ENCODE measurements at regions not wholly inside any gene's neighbourhood (a gene's known extent, or its start where the extent isn't known, plus 50 kb on each side); places are given as distances from the start of the nearest gene placed in this dataset.
"Not testable (repeated sequence)": the region's sequence is repeated elsewhere in the genome, so short reads cannot be mapped to it uniquely, and the experiment has no call there.

DNA sequence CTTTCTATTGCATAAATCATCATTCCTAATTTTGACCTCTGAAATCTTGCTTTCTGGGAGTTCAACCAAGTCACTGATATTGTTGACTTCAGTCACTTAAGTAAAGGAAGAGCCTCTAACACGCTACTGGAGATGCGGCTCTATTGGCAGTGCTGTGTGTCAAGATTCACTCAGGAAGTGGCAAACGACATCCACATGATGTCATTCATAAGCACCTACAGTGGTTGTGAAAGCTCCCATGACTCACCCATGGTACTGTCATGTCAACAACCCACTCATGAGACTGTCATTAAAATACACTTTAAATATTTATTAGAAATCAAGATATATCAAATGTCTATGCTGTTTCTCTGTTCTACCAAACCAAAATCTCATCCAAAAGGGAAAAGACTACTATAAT is 52.5 kb upstream of the LHFPL3 start:
- peaks cover 5 to 18% (median 8%) of the 10 kb centered on the region in 7 donors for H3K9me3 Mint-ChIP-seq
- Histone ChIP-seq H3K36me3 (replicated peaks in 1 of 2; ENCODE audit: control insufficient read depth in 1 of 2, insufficient read depth in 2 of 2, low read length in 2 of 2) (no peaks in the 10 kb centered on the region), H3K4me1 (ENCODE audit: control insufficient read depth in 1 of 2, insufficient read depth in 2 of 2, low read length in 2 of 2) (no peaks in the 10 kb centered on the region), H3K9me3 (replicated peaks in 1 of 2; ENCODE audit: control insufficient read depth in 1 of 2, insufficient read depth in 1 of 2, low read length in 2 of 2) (peaks cover 0 to 2% of the 10 kb centered on the region in 2 donors), H3K79me2 (ENCODE audit: insufficient read depth, low read length) (no peaks in the 10 kb centered on the region), H4K20me1 (ENCODE audit: insufficient read depth, low read length) (no peaks in the 10 kb centered on the region), H3K27ac (ENCODE audit: low read depth in 1 of 2, low read length in 2 of 2) (no peak overlapping the region), H3K9ac (ENCODE audit: insufficient read depth, low read length, poor library complexity, severe bottlenecking) (no peak overlapping the region), H2AFZ (ENCODE audit: insufficient read depth, low read depth, low read length, poor library complexity, severe bottlenecking) (no peak overlapping the region), H3K4me3 (replicated peaks in 1 of 3; ENCODE audit: low read depth in 2 of 3, low read length in 3 of 3) (no peak overlapping the region), H3K27me3 (ENCODE audit: control insufficient read depth in 2 of 2, insufficient read depth in 2 of 2, low read length in 2 of 2) (no peaks in the 10 kb centered on the region), H3K4me2 (replicated peaks; ENCODE audit: extremely low read depth, low read length, poor library complexity, severe bottlenecking) (no peak overlapping the region)
- no peak overlapping the region for H3K4me3 Mint-ChIP-seq
- H3K27ac Mint-ChIP-seq: no peak overlapping the region
- H3K4me1 Mint-ChIP-seq: no peaks in the 10 kb centered on the region
- H3K36me3 Mint-ChIP-seq: no peaks in the 10 kb centered on the region
- H3K27me3 Mint-ChIP-seq (ENCODE audit: low read depth in 3 of 3): no peaks in the 10 kb centered on the region
- DNase-seq: no peak
- TF ChIP-seq, protein P1, sequence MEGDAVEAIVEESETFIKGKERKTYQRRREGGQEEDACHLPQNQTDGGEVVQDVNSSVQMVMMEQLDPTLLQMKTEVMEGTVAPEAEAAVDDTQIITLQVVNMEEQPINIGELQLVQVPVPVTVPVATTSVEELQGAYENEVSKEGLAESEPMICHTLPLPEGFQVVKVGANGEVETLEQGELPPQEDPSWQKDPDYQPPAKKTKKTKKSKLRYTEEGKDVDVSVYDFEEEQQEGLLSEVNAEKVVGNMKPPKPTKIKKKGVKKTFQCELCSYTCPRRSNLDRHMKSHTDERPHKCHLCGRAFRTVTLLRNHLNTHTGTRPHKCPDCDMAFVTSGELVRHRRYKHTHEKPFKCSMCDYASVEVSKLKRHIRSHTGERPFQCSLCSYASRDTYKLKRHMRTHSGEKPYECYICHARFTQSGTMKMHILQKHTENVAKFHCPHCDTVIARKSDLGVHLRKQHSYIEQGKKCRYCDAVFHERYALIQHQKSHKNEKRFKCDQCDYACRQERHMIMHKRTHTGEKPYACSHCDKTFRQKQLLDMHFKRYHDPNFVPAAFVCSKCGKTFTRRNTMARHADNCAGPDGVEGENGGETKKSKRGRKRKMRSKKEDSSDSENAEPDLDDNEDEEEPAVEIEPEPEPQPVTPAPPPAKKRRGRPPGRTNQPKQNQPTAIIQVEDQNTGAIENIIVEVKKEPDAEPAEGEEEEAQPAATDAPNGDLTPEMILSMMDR (IDR thresholded peaks at IDR 0.05): no peak
- WGBS (ENCODE audit: insufficient coverage): no CpG with 5 or more reads among the region's 3 CpGs
- intact Hi-C loops (cut with micrococcal nuclease): no loop called here

DNA sequence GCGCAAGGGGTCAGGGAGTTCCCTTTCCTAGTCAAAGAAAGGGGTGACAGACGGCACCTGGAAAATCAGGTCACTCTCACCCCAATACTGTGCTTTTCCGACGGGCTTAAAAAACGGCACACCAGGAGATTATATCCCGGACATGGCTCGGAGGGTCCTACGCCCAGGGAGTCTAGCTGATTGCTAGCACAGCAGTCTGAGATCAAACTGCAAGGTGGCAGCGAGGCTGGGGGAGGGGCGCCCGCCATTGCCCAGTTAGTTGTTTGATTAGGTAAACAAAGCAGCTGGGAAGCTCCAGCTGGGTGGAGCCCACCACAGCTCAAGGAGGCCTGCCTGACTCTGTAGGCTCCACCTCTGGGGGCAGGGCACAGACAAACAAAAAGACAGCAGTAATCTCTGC is 51.7 kb upstream of the LHFPL3 start:
- DNase-seq; H4K20me1 ChIP-seq (ENCODE audit: insufficient read depth, low read length); H3K36me3 ChIP-seq (replicated peaks in 1 of 2; ENCODE audit: control insufficient read depth in 1 of 2, insufficient read depth in 2 of 2, low read length in 2 of 2); H3K4me2 ChIP-seq (replicated peaks; ENCODE audit: extremely low read depth, low read length, poor library complexity, severe bottlenecking); H3K27me3 ChIP-seq (ENCODE audit: control insufficient read depth in 2 of 2, insufficient read depth in 2 of 2, low read length in 2 of 2); H3K4me3 Mint-ChIP-seq; H3K27ac ChIP-seq (ENCODE audit: low read depth in 1 of 2, low read length in 2 of 2); H3K27ac Mint-ChIP-seq; H3K27me3 Mint-ChIP-seq (ENCODE audit: low read depth in 3 of 3); H3K79me2 ChIP-seq (ENCODE audit: insufficient read depth, low read length); H3K9ac ChIP-seq (ENCODE audit: insufficient read depth, low read length, poor library complexity, severe bottlenecking); H3K4me1 ChIP-seq (ENCODE audit: control insufficient read depth in 1 of 2, insufficient read depth in 2 of 2, low read length in 2 of 2); H3K9me3 ChIP-seq (replicated peaks in 1 of 2; ENCODE audit: control insufficient read depth in 1 of 2, insufficient read depth in 1 of 2, low read length in 2 of 2); intact Hi-C loops (cut with micrococcal nuclease); H3K4me3 ChIP-seq (replicated peaks in 1 of 3; ENCODE audit: low read depth in 2 of 3, low read length in 3 of 3); H3K4me1 Mint-ChIP-seq; H3K36me3 Mint-ChIP-seq; H2AFZ ChIP-seq (ENCODE audit: insufficient read depth, low read depth, low read length, poor library complexity, severe bottlenecking): not testable (repeated sequence)
- WGBS (ENCODE audit: insufficient coverage): 100% methylated on average over 5 of the region's 11 CpGs
- H3K9me3 Mint-ChIP-seq: peaks cover 6 to 21% (median 8%) of the 10 kb centered on the region in 7 donors
